Hepatocyte (in vitro differentiated cells): ENCODE measurements at regions not wholly inside any gene's neighbourhood (a gene's known extent, or its start where the extent isn't known, plus 50 kb on each side); places are given as distances from the start of the nearest gene placed in this dataset.

Experiments
- DNase-seq: peaks from one replicate; pipeline ENCODE4 v3.0.0-alpha.2; 2016; ENCODE audit warnings: low spot score
- H2AFZ ChIP-seq: fragments of 200-600 bp; sonication (generic); 2 replicates; pipeline ENCODE4 v1.6.0; 2016; ENCODE audit warnings: antibody characterized with exemption, mild to moderate bottlenecking
- H3K27ac ChIP-seq: fragments of 200-600 bp; sonication (generic); 2 replicates; pipeline ENCODE4 v1.5.1; 2016; ENCODE audit warnings: mild to moderate bottlenecking
- H3K27me3 ChIP-seq: fragments of 200-600 bp; sonication (generic); 2 replicates; pipeline ENCODE4 v1.6.1; 2016
- H3K36me3 ChIP-seq: fragments of 200-600 bp; sonication (generic); replicated peaks from 2 replicates; pipeline ENCODE4 v1.5.1; 2016; ENCODE audit warnings: low read depth; ENCODE audit not compliant: insufficient read depth
- H3K4me1 ChIP-seq: fragments of 200-600 bp; sonication (generic); 2 replicates; pipeline ENCODE4 v1.5.1; 2016; ENCODE audit warnings: mild to moderate bottlenecking, moderate library complexity; ENCODE audit not compliant: insufficient read depth
- H3K4me2 ChIP-seq: fragments of 200-600 bp; sonication (generic); 2 replicates; pipeline ENCODE4 v1.6.0; 2016
- H3K4me3 ChIP-seq: fragments of 200-600 bp; sonication (generic); 2 replicates; pipeline ENCODE4 v1.5.1; 2016; ENCODE audit warnings: mild to moderate bottlenecking
- H3K79me2 ChIP-seq: fragments of 200-600 bp; sonication (generic); 2 replicates; pipeline ENCODE4 v1.6.0; 2017; ENCODE audit warnings: mild to moderate bottlenecking
- H3K9me2 ChIP-seq: fragments of 200-600 bp; sonication (generic); replicated peaks from 2 replicates; pipeline ENCODE4 v1.6.0; 2017; ENCODE audit warnings: mild to moderate bottlenecking; ENCODE audit not compliant: insufficient read depth
- H3K9me3 ChIP-seq: fragments of 200-600 bp; sonication (generic); 2 replicates; pipeline ENCODE4 v1.5.1; 2016; ENCODE audit warnings: low read depth, mild to moderate bottlenecking
- H4K20me1 ChIP-seq: fragments of 200-600 bp; sonication (generic); 2 replicates; pipeline ENCODE4 v1.6.0; 2016; ENCODE audit warnings: mild to moderate bottlenecking; ENCODE audit not compliant: insufficient read depth, poor library complexity, severe bottlenecking
- CTCF ChIP-seq: fragments of 200-600 bp; sonication (generic); IDR thresholded peaks from 2 replicates; pipeline ENCODE4 v1.5.1; 2016; ENCODE audit warnings: antibody characterized with exemption, mild to moderate bottlenecking; ENCODE audit not compliant: poor library complexity
- EZH2 ChIP-seq: fragments of 200-600 bp; sonication (generic); IDR thresholded peaks from 2 replicates; pipeline ENCODE4 v1.6.1; 2016; ENCODE audit warnings: antibody characterized with exemption, mild to moderate bottlenecking, borderline replicate concordance
- EZH2phosphoT487 ChIP-seq: fragments of 200-600 bp; sonication (generic); IDR thresholded peaks from one replicate; pipeline ENCODE4 v1.6.1; 2018; ENCODE audit warnings: antibody characterized with exemption, mild to moderate bottlenecking, low read depth, moderate library complexity; ENCODE audit not compliant: unreplicated experiment, severe bottlenecking
- WGBS: methylation state at CpG from one replicate; pipeline ENCODE4 v1.1.6; 2016; ENCODE audit warnings: low lambda C conversion rate; ENCODE audit errors: missing lambda C conversion rate; 5-methylcytosine and 5-hydroxymethylcytosine counted together

GRCh38 chr16:5367951-5368350 is 270.4 kb upstream of the EEF2KMT start:
- no peak for TF ChIP-seq EZH2phosphoT487
- no peak for TF ChIP-seq CTCF
- no peak for TF ChIP-seq EZH2
- Histone ChIP-seq H3K36me3 (no peaks in the 10 kb centered on the region), H3K9me3 (no peaks in the 10 kb centered on the region), H3K4me3 (no peak overlapping the region), H4K20me1 (no peaks in the 10 kb centered on the region), H3K4me2 (no peak overlapping the region), H3K27ac (no peak overlapping the region), H3K27me3 (no peaks in the 10 kb centered on the region), H3K9me2 (no peaks in the 10 kb centered on the region), H3K79me2 (no peaks in the 10 kb centered on the region), H2AFZ (no peak overlapping the region), H3K4me1 (no peaks in the 10 kb centered on the region)
- 91% methylated on average over 7 of the region's 7 CpGs for WGBS
- no peak for DNase-seq

- Histone ChIP-seq H3K9me3 (no peaks in the 10 kb centered on the region), H3K27me3 (no peaks in the 10 kb centered on the region), H3K4me1 (no peaks in the 10 kb centered on the region), H3K9me2 (no peaks in the 10 kb centered on the region), H3K79me2 (no peaks in the 10 kb centered on the region), H3K27ac (no peak overlapping the region), H3K36me3 (no peaks in the 10 kb centered on the region), H3K4me3 (no peak overlapping the region), H3K4me2 (no peak overlapping the region), H4K20me1 (no peaks in the 10 kb centered on the region), H2AFZ (no peak overlapping the region)
- TF ChIP-seq EZH2 (no peak), CTCF (no peak), EZH2phosphoT487 (no peak)
- no peak for DNase-seq
- 81% methylated on average over 4 of the region's 4 CpGs for WGBS
Observed at GRCh38 chr16:5366126-5366525, 268.5 kb upstream of the EEF2KMT start.

GRCh38 chr16:5364186-5364585 is 266.6 kb upstream of the EEF2KMT start:
- 83% methylated on average over 5 of the region's 5 CpGs for WGBS
- no peaks in the 10 kb centered on the region for H3K27me3 ChIP-seq
- no peaks in the 10 kb centered on the region for H3K9me2 ChIP-seq
- H3K36me3 ChIP-seq: no peaks in the 10 kb centered on the region
- H3K4me1 ChIP-seq: no peaks in the 10 kb centered on the region
- TF ChIP-seq EZH2phosphoT487: no peak
- DNase-seq: no peak
- H4K20me1 ChIP-seq: no peaks in the 10 kb centered on the region
- H3K4me3 ChIP-seq: no peak overlapping the region
- no peak overlapping the region for H3K4me2 ChIP-seq
- H3K27ac ChIP-seq: no peak overlapping the region
- H3K79me2 ChIP-seq: no peaks in the 10 kb centered on the region
- no peak overlapping the region for H2AFZ ChIP-seq
- no peaks in the 10 kb centered on the region for H3K9me3 ChIP-seq

GRCh38 chr16:5361322-5361721 is 263.7 kb upstream of the EEF2KMT start:
- H3K9me3 ChIP-seq: no peaks in the 10 kb centered on the region
- no peak overlapping the region for H3K4me2 ChIP-seq
- no peaks in the 10 kb centered on the region for H3K9me2 ChIP-seq
- no peaks in the 10 kb centered on the region for H3K36me3 ChIP-seq
- no peak overlapping the region for H3K4me3 ChIP-seq
- TF ChIP-seq EZH2phosphoT487 (no peak), EZH2 (no peak), CTCF (no peak)
- no peaks in the 10 kb centered on the region for H3K27me3 ChIP-seq
- DNase-seq: no peak
- H3K79me2 ChIP-seq: no peaks in the 10 kb centered on the region
- WGBS: 78% methylated on average over 5 of the region's 5 CpGs
- H3K4me1 ChIP-seq: no peaks in the 10 kb centered on the region
- H3K27ac ChIP-seq: no peak overlapping the region
- H4K20me1 ChIP-seq: no peaks in the 10 kb centered on the region
- H2AFZ ChIP-seq: no peak overlapping the region
